Eye (tissue), 1 donor: ENCODE measurements at regions not wholly inside any gene's neighbourhood (a gene's known extent, or its start where the extent isn't known, plus 50 kb on each side); places are given as distances from the start of the nearest gene placed in this dataset.
"Not testable (repeated sequence)": the region's sequence is repeated elsewhere in the genome, so short reads cannot be mapped to it uniquely, and the experiment has no call there.

Experiments used
- DNase-seq: peaks from one replicate; pipeline ENCODE4 v3.0.0-alpha.2; 2015

DNA sequence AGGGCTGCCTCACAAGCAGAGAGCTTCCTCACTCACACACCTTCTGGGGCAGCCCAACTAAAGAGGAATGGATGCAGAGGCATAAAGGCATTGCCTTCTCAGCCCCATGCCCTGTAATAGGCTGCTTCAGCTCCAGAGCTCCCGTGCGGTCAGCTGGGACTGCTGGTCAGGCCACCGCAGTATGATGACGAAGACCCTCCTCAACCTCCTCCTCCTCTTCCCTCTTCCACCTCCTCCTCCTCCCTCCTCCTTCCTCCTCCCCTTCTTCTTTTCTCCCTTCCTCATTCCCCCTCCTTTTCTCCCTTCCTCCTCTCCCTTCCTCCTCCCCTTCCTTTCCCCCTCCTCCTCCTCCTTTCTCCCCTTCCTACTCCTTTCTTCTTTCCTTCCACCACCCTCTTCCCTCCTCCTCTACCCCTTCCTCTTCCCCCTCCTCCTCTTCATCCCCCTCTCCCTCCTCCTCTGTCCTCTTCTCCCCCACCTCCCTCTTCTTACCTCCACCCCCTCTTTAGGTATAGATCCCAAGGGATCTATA, 465.3 kb upstream of the CDH4 start:
- DNase-seq: no peak

DNA sequence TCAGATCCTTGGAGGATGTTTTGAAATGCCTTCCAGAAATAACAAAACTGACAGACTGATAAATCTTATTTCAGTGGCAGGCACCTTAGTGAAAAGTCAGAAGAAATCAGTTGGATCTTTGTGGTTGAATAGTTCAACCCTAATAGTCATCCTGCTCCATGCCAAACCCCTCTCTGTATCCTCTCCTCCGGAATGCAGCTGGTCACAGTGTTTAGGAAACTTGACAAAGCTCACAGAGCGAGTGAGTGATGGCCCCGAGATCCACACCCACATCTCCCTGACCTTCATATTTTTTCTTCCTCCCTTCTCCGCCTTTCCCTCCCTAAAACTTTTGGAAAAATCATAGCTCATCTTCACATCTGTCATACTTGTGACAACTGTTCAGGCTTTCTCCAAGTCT, 464.8 kb upstream of the CDH4 start:
- no peak for DNase-seq

DNA sequence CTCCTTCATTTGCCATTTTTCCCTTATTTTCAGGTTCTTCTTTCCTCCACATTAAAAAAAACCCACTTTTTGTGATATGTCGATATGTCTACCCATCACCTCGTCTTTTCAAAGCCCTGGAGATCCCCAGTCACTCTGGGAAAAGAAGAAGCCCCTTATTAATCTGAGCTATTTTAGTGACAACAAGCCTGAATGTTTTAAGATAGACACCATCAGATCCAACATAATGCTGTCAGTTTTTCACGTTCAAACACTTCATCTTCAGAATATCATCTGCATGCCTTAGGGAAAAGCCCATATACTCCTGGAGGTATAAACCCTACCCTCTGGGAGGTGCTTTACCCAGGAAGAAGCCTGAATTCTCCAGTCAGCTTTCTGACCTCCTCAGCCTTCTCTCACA, 464.0 kb upstream of the CDH4 start:
- DNase-seq: no peak

DNA sequence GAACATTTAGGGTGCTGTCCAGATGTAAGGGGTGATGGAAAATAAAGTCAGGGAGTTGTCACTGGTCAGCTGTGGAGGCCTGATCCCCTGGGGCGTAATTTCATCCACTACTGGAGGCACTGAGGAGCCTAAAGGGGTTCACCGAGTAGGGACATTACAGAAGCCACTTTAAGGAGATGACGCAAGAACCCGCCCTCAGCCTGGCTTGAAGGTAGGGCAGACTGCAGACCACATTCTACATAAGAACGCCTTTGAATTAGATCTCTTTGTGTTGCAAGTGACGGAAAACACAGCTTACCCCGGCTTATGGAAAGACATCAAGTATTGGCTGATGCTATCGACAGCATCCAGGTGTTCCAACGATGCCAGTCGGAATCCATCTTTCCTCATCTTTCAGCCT, 462.7 kb upstream of the CDH4 start:
- DNase-seq: no peak

DNA sequence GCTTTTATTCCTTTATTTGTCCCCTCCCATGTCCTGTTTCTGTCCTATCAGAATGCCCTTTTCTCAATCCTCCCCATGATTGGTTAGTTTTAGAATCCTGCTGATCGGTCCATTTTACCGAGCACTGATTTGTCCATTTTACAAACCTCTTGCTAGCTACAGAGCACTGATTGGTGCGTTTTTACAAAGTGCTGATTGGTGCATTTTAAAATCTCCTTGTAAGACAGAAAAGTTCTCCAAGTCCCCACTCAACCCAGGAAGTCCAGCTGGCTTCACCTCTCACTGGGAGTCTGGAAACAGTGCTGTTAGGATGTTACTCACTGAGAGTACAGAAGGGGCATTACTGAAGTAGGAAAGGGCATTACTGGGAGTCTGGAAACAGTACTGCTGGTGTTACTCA, 461.7 kb upstream of the CDH4 start:
- not testable (repeated sequence) for DNase-seq

DNA sequence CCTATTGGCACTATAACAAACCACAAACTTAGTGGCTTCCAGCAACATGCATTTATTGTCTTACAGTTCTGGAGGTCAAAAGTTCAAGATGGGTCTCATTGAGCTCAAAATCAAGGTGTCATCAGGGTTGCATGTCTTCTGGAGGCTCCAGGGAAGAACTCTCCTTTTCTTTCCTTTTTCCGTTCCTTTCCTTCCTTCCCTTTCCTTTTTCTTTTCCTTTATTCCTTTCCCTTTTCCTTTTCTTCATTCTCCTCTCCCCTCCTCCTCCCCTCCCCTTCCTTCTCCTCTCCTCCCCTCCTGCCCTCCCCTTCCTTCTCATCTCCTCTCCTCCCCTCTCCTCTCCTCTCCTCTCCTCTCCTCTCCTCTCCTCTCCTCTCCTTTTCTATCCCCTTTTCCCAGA, 460.2 kb upstream of the CDH4 start:
- DNase-seq: no peak

DNA sequence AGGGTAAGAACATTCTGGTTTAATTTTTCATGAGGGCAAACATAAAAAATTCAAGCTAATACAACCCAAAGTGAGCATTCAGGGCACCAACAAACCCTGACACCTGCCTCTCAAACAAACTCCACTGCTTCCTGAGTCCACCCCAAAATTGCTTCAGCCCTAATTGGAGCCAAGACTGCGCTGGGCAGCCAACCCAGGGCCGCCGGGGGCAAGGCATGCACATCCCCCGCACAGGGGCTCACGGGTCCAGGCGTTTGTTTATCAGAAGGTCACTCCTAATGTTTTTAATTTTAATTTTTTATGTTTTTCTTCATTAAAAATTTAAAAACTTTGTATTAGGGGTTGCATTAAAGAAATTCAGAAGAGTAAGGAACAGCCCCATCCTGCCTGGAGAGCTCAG, 459.1 kb upstream of the CDH4 start:
- DNase-seq: no peak

DNA sequence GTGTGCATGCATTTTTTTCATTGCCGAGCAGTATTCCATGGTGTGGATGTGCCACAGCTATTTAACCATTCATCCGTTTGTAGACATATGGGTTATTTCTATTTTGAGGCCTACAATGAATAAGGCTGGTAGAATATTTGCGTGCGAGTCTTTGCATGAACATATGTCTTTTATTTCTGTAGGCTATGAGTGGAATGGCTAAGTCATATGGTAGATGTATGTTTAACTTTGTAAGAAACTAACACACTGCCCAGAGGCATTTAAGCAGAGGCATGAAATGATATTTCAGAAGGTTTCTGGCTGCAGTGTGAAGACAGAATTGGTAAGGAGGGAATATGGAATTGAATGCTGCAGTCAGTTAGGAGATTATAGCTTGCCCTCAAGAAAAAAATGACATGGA, 457.4 kb upstream of the CDH4 start:
- peak; percentile 48 for DNase-seq

DNA sequence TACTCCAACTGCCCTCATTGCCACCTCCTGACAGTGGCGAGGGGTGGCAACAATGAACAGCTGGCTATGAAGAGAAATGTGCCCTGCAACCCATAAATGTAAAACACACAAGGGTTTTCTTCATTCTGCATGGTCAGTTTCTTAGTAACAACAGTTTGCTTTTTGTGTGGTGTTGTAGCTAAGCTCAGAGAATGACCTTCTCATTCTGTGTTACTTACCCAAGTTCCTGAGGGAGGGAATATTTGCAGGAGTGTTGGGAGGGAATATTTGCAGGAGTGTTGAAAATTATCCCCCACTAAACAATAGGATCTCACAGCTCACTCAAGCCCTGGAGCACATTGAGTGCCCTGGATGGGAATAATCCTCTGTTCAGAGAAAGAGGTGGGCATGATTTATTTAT, 456.4 kb upstream of the CDH4 start:
- DNase-seq: no peak

DNA sequence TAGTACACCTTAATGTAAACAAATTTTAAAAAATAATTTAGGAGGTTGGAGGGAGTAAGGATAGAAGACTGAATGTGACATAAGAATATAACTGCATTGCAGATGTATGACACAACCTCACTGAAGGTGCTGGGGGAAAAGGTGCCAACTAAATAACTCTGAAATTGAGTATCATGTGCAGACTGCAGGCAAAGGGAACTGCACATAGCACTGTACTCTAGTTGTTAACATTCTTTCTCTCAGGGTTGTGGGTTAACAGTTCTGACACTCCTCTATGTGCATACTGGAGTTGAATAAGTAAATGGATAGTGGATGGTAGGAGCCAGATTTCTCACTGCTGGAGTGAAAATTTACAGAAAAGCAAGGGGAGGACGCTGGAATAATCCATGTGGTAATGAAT, 451.9 kb upstream of the CDH4 start:
- DNase-seq: no peak

DNA sequence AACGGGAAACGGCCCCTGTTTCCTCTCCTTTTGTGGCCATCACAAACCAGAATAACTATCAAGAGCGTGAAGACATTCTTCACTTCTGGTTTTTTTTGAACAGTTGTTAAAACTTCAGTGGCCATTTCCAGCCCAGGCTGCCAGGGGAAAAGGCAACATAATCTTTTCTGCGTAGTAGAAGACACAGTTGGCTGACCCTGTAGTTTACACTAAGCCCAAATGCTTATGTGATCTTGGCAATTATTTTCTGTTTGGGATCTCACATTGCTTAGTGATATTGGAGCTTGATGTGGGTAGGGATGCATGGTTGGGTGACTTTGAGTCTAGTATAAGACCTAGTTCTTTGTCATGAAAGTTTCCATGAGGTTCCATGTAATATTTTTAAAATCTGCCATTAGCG, 449.4 kb upstream of the CDH4 start:
- no peak for DNase-seq

DNA sequence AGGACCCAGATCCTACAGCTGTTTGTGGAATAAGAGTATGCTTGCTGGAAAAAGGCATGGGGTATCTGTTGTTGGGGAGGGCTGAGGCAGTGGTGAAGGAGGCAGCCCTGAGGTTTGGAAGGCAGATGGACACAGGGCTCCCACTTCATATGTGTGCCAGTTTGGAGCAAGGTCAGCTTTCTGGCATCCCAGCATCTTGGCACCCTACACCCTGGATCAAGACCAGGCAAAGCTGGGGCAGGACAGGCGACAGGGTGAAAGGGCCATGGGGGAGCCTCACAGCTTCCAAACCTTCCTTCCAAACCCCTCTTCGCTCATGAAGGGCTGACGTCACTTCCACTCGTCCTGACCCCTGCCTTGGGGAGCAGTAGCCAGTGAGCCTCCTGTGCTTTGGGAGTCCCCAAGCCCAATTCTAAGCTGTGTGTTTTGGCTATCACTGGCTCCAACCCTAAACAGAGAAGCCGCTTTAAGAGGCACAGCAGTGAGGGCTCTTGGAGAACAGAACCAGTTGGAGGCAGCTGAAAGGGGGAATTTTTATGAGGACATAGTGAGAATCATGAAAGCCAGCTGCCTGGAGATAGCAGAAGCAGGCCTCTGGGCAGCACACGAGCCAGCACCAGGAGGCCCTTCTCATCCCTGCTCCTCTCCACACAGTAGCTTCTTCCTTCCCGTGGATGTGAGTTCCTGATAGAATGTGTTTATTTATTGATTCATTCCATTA, 448.6 kb upstream of the CDH4 start:
- DNase-seq: no peak

DNA sequence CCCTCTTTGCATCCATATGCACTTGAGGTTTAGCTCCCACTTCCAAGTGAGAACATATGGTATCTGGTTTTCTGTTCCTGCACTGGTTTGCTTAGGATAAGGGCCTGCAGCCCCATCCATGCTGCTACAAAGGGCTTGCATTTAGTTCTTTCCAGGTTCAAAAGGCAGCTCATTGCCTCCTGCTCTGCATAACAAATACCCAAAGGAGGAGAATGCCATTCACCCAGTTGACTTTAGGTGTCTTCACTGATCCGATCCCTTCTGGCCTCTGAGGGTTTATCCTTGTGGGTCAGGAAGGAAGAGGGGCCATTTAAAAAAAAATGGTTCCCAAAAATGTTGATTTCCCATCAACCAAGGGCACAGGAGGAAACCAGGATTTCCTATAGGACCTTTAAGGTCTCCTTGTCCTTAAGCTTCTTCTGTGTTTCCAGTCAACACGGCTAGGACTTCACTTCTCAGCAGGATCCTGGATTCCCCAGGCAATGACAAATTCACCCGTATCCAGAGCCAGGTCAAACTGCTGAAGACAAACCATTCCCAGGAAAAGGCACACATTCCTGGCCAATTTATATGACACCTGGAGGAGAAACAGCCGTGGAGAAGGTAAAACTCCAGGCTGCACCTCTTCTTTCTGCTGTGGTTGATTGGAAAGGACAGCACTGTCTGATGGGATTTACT, 447.7 kb upstream of the CDH4 start:
- no peak for DNase-seq

DNA sequence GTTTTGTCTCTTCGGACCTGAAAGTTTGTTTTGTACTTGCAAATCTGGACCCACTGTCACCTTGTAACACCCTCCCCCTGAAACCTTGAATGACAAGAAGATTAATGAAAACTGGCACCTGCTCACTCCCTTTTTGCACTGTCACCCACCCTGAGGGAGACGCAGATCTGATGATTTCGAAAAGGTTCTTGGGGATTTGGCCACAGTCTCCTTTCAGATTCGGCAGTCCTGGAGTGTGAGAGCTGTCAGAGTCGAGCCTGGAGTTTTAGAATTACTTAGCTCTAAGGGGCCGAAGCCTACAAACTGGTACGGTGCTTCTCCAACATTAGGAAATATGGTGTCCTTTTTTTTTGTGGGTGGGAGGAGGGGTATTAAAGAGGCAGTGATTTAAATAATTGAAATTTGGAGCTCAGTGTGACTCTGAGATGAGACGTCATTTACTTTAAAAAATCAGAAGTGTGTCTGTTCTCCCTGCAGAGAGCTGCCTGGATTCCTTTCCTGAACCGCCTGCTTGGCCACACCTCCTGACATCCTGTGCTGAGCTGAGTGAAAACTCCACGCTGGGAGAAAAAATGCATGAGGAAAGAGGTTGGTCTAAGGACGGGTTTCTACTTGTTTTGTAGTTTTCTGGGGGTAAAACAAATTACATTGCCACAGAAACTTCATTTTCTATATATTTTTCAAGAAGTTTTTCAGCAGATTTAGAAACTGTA, 447.0 kb upstream of the CDH4 start:
- DNase-seq: peak; percentile 46

DNA sequence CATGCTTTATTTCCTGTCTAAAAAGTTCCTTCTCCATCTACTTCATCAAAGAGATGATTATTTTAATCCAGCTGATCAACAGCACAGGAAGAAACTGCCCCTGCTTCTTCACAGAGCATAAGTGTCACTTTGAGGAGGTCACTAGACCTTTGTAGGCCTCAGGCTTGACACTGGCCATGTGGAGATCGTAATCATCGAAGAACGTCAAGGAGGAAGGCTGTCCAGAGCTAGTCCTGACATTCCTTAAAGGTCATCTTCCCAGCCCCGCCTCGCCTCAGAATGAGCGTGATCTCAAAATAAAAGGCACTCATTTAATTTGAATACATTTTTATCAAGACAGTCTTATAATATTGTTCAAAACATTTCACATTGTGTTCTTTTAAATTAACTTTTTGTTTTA, 445.7 kb upstream of the CDH4 start:
- no peak for DNase-seq

DNA sequence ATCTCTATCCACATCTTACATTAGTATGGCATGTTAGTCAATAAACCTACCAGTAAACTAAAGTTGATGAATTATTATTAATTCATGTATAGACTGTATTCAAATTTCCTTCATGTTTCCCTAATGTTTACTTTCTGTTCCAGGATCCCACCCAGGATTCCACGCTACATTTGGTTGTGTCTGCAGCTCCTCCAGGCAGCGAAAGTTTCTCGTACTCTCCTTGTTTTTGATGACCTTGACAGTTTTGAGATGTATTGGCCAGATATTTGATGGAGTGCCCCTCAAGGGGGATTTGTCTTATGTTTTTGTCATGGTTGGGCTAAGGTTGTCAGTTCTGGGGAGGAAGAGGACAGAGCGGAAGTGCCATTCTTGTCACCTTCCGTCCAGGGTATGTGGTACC, 445.2 kb upstream of the CDH4 start:
- DNase-seq: no peak

DNA sequence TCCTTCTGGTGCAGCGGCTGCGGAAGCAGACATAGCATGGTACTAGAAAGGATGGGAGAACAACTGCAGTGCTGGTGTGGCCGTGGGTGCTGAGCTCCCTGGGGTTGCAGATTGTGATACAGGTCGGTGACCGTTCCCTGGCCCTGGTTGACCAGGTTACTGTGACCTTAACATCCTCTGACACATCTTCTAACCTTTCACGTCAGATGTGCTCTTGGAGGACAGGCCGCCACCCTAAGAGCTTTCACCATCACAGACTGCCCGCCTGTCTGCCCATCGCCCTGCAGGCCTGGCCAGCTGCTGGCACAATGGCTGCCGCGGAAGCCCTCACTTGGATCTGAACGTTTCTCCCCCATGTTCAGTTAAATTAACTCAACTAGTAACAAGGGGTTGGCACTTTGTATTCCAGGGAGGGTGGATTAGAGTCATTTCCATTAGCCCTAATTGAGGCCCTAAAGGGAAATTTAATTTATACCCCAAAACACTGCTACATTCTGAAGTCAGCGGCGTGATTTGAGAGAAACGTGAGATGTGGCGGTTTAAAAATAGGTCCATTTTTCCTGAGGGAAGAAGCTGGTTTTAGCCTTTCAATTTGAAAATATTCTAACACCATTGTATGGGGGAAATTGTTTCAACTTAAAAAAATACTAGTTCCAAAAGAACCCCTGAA, 443.9 kb upstream of the CDH4 start:
- DNase-seq: no peak

DNA sequence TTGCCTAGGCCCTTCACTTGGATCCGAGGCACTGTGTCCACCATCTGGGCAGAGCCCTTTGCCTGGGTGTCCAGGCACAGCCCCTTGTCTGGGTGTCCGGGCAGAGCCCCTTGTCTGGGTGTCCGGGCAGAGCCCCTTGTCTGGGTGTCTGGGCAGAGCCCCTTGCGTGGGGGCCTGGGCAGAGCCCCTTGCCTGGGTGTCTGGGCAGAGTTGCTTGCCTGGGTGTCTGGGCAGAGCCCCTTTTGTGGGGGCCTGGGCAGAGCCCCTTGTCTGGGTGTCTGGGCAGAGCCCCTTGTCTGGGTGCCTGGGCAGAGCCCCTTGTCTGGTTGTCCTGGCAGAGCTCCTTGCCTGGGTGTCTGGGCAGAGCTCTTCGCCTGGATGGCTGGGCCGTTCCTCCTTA, 443.4 kb upstream of the CDH4 start:
- DNase-seq: no peak

DNA sequence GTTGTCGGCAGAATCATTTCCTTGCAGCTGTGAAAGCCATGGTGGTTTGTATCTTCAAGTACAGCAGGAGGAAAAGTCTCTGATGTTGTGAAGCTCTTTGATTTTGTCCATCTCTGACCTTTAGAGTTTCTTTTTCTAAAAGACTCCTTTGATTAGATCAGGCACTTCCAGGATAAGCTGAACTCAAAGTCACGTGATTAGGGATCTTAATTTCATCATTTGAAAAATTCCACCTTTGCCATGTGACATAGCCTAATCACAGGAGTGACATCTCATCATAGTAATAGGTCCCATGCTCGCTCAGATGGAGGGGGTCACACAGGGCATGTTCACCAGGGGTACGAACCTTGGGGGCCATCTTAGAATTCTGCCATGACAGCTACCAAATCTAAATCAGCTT, 441.5 kb upstream of the CDH4 start:
- DNase-seq: no peak

DNA sequence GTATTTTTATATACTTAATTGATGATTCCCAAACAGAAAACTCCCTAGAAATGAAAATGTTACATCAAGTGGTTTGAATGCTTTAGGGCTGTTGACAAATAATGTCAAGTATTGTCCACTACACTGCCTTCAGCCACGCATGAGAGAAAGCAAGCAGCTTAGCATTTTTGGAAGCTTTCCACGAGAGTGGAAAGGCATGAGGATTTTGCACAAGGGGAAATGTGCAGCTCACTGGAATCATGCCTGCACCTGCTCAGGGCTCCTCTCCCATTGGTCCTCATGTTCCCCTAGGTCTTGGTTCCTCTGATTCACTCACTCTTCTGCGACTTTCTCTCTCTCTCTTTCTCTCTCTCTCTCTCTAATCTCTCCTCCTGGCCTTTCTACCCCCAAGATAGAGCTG, 439.5 kb upstream of the CDH4 start:
- DNase-seq: no peak

DNA sequence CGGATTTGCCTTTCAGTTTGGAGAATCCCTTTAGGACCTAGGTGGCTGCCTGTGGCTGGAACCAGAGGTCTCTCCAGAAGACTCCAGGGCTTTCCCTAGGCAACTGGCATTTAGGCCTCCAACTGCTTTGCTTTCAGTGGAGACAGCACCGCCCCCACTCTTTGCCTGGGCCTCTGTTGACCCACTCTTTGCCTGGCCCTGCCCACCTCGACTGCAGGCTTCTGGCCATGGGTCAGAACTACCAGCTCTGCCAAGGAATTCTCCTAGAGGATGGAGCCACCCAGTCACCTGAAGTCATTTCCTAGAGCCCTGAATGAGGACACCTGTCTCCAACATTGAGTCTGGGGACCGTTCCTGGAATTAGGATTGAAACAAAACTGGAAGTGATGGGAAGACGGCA, 439.0 kb upstream of the CDH4 start:
- DNase-seq: no peak

DNA sequence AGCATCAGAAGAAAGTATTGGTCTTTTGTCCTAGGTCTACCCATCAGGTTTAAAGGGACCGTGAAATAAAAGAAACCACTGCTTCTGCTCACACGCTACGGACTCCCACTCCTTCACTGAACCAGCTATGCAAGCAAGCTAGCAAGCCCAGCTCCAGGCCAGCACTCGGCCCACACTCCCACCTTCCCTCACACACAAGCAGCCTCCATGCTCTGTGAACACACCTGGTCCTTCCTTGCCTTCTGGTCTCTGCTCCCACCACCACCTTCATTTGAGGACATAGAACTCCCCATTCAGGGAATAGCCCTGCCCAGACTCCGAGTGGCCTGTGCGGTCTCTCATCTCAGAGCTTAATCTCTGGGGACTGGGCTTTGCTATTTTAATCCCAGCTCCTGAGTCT, 436.4 kb upstream of the CDH4 start:
- no peak for DNase-seq

DNA sequence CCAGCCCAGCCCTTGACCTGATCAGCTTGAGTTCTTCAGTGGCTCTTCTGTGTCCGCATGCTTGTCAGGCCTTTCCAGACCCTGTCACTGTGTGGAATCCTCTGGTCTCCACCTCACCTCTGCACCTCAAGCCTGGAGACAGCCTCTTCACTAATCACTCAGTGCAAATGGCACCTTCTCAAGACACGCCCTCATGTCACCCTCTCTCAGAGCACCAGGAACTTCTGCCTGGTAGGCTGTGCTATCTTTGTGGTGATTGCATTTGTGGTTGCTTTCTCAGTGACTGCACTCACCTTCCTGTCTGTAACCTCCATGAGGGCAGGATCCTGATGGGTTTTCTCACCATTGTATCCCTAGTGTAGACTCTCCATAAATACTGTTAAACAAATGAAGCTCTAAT, 435.2 kb upstream of the CDH4 start:
- DNase-seq: no peak

DNA sequence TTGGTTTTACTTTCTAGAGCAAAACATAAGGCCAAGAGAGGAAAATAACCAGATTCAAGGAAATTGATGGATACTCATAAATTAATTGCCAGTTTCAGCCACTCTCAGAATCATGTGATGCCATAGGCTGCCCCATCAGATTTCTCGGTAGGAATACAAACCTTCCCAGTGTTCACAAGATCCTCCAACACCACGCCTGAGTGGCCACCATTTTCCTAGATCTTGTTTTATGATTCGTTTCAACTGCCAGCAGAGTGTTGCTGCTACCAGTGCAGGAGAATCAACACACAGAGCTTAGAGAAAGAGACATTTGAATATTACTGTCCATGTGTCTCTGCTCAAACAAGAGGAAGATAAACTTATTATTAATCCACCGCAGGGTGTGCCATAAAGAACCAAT, 434.2 kb upstream of the CDH4 start:
- no peak for DNase-seq
